GM23248 (cell line): ENCODE measurements at regions not wholly inside any gene's neighbourhood (a gene's known extent, or its start where the extent isn't known, plus 50 kb on each side); places are given as distances from the start of the nearest gene placed in this dataset.

ENCODE experiments used
- DNase-seq: peaks from one replicate; pipeline ENCODE4 v3.0.0-alpha.2; 2015
- H2AFZ ChIP-seq: fragments of 200-600 bp; sonication (generic); 2 replicates; pipeline ENCODE4 v1.6.1; 2016; ENCODE audit warnings: antibody characterized with exemption
- H3F3A ChIP-seq: fragments of 200-600 bp; sonication (generic); 2 replicates; pipeline ENCODE4 v1.6.1; 2016; ENCODE audit warnings: mild to moderate bottlenecking, antibody characterized with exemption, mixed run types; ENCODE audit not compliant: insufficient read depth
- H3K27ac ChIP-seq: fragments of 200-600 bp; sonication (generic); 2 replicates; pipeline ENCODE4 v1.5.1; 2016; ENCODE audit warnings: mild to moderate bottlenecking
- H3K27me3 ChIP-seq: fragments of 200-600 bp; sonication (generic); replicated peaks from 2 replicates; pipeline ENCODE4 v1.6.1; 2016; ENCODE audit warnings: mild to moderate bottlenecking; ENCODE audit not compliant: insufficient read depth
- H3K36me3 ChIP-seq: fragments of 200-600 bp; sonication (generic); 2 replicates; pipeline ENCODE4 v1.6.1; 2016; ENCODE audit warnings: low read depth, mild to moderate bottlenecking
- H3K4me1 ChIP-seq: fragments of 200-600 bp; sonication (generic); 2 replicates; pipeline ENCODE4 v1.6.1; 2016; ENCODE audit warnings: mild to moderate bottlenecking; ENCODE audit not compliant: insufficient read depth
- H3K4me2 ChIP-seq: fragments of 200-600 bp; sonication (generic); one replicate; pipeline ENCODE4 v1.6.1; 2016; ENCODE audit warnings: mild to moderate bottlenecking; ENCODE audit not compliant: unreplicated experiment
- H3K4me3 ChIP-seq: fragments of 200-600 bp; sonication (generic); 2 replicates; pipeline ENCODE4 v1.5.1; 2016; ENCODE audit warnings: mild to moderate bottlenecking
- H3K79me2 ChIP-seq: fragments of 200-600 bp; sonication (generic); 2 replicates; pipeline ENCODE4 v1.6.1; 2016; ENCODE audit warnings: mild to moderate bottlenecking; ENCODE audit not compliant: insufficient read depth
- H3K9ac ChIP-seq: fragments of 200-600 bp; sonication (generic); 2 replicates; pipeline ENCODE4 v1.6.1; 2016; ENCODE audit warnings: mild to moderate bottlenecking
- H3K9me2 ChIP-seq: fragments of 200-600 bp; sonication (generic); 2 replicates; pipeline ENCODE4 v1.6.1; 2016; ENCODE audit warnings: mixed run types, mild to moderate bottlenecking, moderate library complexity; ENCODE audit not compliant: insufficient read depth
- H3K9me3 ChIP-seq: fragments of 200-600 bp; sonication (generic); one replicate; pipeline ENCODE4 v1.6.1; 2017; ENCODE audit warnings: low read depth
- H4K20me1 ChIP-seq: fragments of 200-600 bp; sonication (generic); 2 replicates; pipeline ENCODE4 v1.6.0; 2016; ENCODE audit not compliant: insufficient read depth
- EZH2 ChIP-seq: fragments of 200-600 bp; sonication (generic); IDR thresholded peaks from 2 replicates; pipeline ENCODE4 v1.6.1; 2018; ENCODE audit warnings: antibody characterized with exemption, mild to moderate bottlenecking; ENCODE audit not compliant: insufficient read depth, poor library complexity, severe bottlenecking
- EZH2phosphoT487 ChIP-seq: fragments of 200-600 bp; sonication (generic); IDR thresholded peaks from 2 replicates; pipeline ENCODE4 v1.6.1; 2018; ENCODE audit warnings: antibody characterized with exemption, moderate library complexity, mild to moderate bottlenecking, low read depth; ENCODE audit not compliant: insufficient read depth
- WGBS, 2 experiments: methylation state at CpG; one replicate each; pipeline ENCODE4 v1.1.6; 2015 to 2017; ENCODE audit warnings: low lambda C conversion rate in 2 of 2, low coverage in 1 of 2; ENCODE audit errors: missing lambda C conversion rate in 2 of 2; 5-methylcytosine and 5-hydroxymethylcytosine counted together
- in situ Hi-C: fragments of 300-500 bp; cut with MboI; formaldehyde crosslinking; loops from 2 replicates; pipeline ENCODE4 v1.15.0; 2020

DNA sequence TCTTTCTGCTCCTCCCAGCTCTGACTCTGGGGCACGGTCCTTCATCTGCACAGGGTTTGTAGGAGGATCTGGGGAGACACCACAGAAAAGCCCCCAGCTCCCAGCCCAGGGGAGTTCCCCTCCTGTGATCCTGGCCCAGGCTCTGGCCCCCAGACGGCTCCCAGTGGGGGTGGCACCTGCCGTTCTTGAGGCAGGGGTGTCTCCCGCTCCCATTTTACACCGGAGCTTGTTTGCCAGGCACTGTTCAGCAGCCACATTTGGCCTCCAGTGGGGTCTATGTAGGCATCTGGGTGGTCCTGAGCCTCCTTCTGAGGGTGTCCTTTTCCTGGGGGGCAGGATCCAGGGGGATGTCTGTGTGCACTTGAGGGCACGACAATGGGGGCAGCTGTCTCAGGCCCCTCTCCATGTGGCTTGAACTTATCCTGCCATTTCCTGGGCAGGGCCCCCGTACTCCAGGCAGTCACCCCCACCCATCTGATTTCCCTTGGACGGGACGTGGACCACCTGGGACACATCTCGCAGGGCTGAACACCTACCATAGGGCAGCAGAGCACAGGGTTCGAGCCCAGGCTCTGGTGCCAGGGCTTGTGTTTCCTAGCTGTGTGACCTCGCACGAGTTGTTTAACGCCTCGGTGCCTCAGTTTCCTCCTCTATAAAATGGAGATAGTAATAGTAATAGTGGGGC is 275.0 kb upstream of the MVB12B start:
- H4K20me1 ChIP-seq = no peaks in the 10 kb centered on the region
- peaks cover 18% of the 10 kb centered on the region; the same call in 1 of the 2 replicates for H3K27me3 ChIP-seq

DNA sequence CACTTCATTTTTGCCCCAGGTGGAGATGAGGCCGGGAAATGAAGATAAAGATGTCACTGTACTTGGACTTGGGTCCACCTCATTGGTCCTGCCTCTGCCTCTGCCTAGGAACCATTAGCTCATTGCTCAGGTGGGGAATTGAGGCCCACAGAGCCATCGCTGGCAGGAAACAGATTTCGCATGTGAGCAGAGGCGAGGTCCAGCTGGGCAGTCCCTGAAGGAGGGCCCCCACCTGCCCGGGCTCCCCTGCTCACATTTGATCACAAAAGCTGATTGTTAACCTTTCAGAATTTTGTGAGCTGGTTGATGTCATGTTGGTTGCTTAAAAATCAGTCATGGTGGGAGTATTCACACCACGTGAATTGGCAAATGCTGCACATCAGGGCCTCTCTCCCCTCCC is 273.8 kb upstream of the MVB12B start:
- TF ChIP-seq EZH2phosphoT487 (no peak), EZH2 (no peak)
- Histone ChIP-seq H3K27ac (no peak overlapping the region), H3K9ac (no peak overlapping the region), H3K9me3 (no peaks in the 10 kb centered on the region), H3K4me2 (no peak overlapping the region), H3K4me1 (no peaks in the 10 kb centered on the region), H4K20me1 (no peaks in the 10 kb centered on the region), H3K27me3 (peaks cover 22% of the 10 kb centered on the region; the same call in 1 of the 2 replicates), H3F3A (no peaks in the 10 kb centered on the region), H3K9me2 (no peaks in the 10 kb centered on the region), H3K4me3 (no peak overlapping the region), H3K36me3 (no peaks in the 10 kb centered on the region), H2AFZ (no peak overlapping the region), H3K79me2 (no peaks in the 10 kb centered on the region)
- in situ Hi-C loops = no loop called here
- 71 to 78% methylated on average over 6 of the region's 6 CpGs for WGBS, 2 experiments
- DNase-seq = no peak

More for the DNA sequence above, 275.0 kb upstream of the MVB12B start:
- DNase-seq = no peak
- Histone ChIP-seq H3K27ac (no peak overlapping the region), H3F3A (no peaks in the 10 kb centered on the region), H3K4me1 (no peaks in the 10 kb centered on the region), H3K4me3 (no peak overlapping the region), H3K9ac (no peak overlapping the region), H3K9me2 (no peaks in the 10 kb centered on the region), H3K4me2 (no peak overlapping the region), H3K79me2 (no peaks in the 10 kb centered on the region), H3K36me3 (no peaks in the 10 kb centered on the region), H2AFZ (no peak overlapping the region), H3K9me3 (no peaks in the 10 kb centered on the region)
- 74 to 75% methylated on average over 15 of the region's 15 CpGs for WGBS, 2 experiments
- TF ChIP-seq EZH2 (no peak), EZH2phosphoT487 (no peak)
- in situ Hi-C loops = no loop called here

DNA sequence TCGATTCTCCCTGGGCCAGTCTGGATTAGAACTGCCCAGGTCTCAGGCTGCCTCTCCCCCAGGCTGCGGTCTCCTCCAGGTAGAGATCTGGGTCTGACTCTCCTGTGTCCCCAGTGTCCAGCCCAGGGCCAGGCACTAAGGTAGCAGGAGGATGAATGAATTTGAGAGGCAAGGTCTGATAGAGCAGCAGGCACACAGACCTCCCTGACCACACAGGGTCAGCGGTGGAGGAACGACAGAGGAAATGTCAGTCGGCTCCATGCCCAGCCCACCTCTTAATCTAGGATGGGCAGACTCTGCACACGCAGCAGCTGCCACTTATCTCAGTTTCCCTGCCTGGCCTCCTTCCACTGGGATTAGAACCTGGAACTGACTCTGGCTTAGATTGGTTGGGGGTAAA is 272.7 kb upstream of the MVB12B start:
- no peak overlapping the region for H3K4me3 ChIP-seq
- H3K4me1 ChIP-seq = no peaks in the 10 kb centered on the region
- H3K9ac ChIP-seq = no peak overlapping the region
- no peaks in the 10 kb centered on the region for H3K79me2 ChIP-seq
- WGBS, 2 experiments = 87 to 90% methylated on average over 6 of the region's 6 CpGs
- peaks cover 29% of the 10 kb centered on the region for H3K27me3 ChIP-seq
- H3F3A ChIP-seq = no peaks in the 10 kb centered on the region
- H3K9me3 ChIP-seq = no peaks in the 10 kb centered on the region
- TF ChIP-seq EZH2phosphoT487 (no peak), EZH2 (no peak)
- H3K9me2 ChIP-seq = no peaks in the 10 kb centered on the region
- no peaks in the 10 kb centered on the region for H3K36me3 ChIP-seq
- no peak overlapping the region for H3K27ac ChIP-seq
- no peak overlapping the region for H2AFZ ChIP-seq
- H3K4me2 ChIP-seq = no peak overlapping the region
- DNase-seq = no peak
- in situ Hi-C loops = no loop called here
- no peaks in the 10 kb centered on the region for H4K20me1 ChIP-seq

DNA sequence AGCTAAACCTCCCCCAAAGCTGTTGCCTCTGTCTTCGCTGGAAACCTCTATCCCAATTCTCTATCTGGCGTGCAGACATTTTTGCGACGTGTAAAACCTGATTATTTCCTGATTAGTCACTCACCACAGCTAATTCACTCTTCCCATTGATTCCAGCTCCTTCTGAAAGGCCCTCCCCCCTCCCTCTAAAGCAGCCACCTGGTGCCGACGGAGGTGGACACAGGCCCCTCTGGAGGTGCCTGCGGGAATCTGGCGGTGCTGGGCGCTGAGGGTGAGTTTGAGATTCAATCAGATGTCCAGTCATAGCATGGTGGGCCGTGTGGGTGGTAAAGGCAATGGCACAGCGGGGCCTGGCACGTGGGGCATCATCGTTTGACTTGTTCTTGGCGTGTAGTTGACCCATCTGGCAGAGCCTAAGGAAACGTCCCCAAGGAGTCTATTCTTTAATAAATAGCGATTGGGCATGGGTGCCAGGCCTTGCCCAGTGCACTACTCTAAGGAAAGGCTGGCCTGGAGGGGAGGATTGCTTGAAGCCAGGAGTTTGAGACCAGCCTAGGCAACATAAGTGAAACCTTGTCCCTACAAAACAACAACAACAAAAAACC is 271.1 kb upstream of the MVB12B start:
- Histone ChIP-seq H3K27ac (no peak overlapping the region), H3K36me3 (no peaks in the 10 kb centered on the region), H3K4me2 (peak overlapping the region; percentile 7), H3K9me3 (no peaks in the 10 kb centered on the region), H3K79me2 (no peaks in the 10 kb centered on the region), H3K9me2 (no peaks in the 10 kb centered on the region), H4K20me1 (no peaks in the 10 kb centered on the region), H3K9ac (no peak overlapping the region), H3K4me3 (no peak overlapping the region), H3F3A (no peaks in the 10 kb centered on the region), H3K4me1 (no peaks in the 10 kb centered on the region), H2AFZ (no peak overlapping the region), H3K27me3 (peaks cover 32% of the 10 kb centered on the region)
- peak; percentile 48 for DNase-seq
- TF ChIP-seq EZH2phosphoT487 (no peak), EZH2 (no peak)
- in situ Hi-C loops = no loop called here
- WGBS, 2 experiments = 68% methylated on average over 16 of the region's 16 CpGs
